H54 (cell line): ENCODE measurements at regions not wholly inside any gene's neighbourhood (a gene's known extent, or its start where the extent isn't known, plus 50 kb on each side); places are given as distances from the start of the nearest gene placed in this dataset.
A peak's percentile ranks its signal among the peaks of the same experiment; 100 is the strongest.

ENCODE experiments used
- DNase-seq: peaks from one replicate; pipeline ENCODE4 v3.0.0; 2011; ENCODE audit warnings: low spot score, mixed read lengths; ENCODE audit not compliant: insufficient read length
- FAIRE-seq: peaks from 3 replicates; lab custom pipeline; 2011; peaks lifted over from hg19 to GRCh38; lab: Jason Lieb, UNC
- POLR2A ChIP-seq: IDR thresholded peaks from 2 replicates; pipeline ENCODE4 v1.6.1; 2011; ENCODE audit warnings: low read depth, mild to moderate bottlenecking, low read length

DNA sequence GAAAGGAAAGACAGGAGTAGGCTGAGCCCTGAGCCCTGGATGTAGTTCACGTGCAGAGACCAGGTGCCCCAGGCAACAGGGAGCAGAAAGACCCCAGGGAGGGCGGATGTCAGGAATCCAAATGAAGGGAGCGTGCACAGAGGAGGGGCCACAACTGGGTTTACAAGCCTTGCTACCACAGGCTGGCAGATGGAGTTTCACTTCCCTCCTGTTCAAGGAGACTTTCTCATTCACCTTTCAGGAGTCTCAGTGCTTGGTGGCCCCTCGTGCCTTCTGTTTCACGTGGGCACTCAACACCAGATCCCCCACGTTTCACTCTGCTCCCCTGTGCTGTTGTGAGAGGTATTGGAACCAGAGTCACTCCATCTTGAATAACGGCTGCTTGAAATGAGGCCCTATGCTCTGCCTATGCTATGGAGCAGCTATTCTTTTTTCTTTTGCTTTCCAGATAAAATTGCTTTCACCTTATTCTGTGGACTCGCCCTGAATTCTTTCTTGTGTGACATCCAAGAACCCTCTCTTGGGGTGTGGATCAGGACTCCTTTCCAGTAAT, 601.4 kb upstream of the IGFBP3 start:
- no peak for TF ChIP-seq POLR2A
- FAIRE-seq = no peak
- DNase-seq = no peak

DNA sequence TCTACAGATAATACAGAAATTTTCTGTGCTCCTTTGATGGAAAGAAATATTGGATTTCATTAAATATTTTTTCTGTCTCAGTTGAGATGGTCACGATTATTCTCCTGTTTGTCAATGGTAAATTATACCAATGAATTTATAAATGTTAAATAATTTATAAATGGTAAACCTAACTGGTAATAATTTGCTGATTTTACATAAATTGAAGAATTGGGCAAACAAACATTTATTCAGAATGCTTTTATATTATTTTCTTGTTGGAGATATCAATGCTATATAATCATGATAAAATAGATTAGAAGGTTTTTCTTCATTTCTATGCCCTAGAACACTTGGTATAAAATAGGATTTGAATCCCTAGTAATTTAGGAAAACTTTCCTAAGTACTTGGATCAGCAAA, 597.6 kb upstream of the IGFBP3 start:
- FAIRE-seq = no peak
- TF ChIP-seq POLR2A = no peak
- DNase-seq = no peak

DNA sequence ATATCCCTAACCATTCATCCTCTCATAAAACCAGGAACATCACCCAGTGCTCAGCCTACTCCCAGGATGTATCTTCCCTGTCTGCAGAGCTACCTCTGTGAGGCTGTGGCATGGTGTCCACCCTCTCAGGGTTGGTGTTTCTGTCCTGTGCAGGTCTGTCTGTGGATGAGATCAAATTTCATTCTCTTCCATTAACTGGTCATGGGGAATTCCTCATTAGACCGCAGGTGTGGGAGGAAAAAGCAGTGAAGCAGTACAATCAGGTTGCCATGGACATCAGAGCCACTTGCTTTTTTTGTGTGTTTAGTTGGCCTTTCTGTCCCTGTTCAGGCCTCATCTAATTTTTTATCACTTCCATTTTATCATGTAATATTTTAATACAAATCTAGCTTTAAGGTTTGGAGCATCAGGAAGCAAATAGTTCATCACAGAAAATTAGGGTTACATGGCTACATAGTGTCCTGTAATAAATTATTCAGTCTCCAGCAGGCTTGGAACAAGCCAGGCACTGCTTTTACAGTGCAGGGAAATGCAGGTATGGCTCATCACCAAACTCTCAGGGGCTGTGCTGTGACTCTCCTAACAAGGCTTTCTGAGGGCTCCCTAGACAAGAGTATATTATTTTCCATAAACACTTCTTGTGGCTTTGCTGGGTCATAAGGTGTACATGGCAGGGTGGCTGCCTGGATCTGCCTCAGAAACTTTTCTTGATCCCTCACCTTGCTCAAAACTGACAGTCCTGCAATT, 594.9 kb upstream of the IGFBP3 start:
- no peak for TF ChIP-seq POLR2A
- DNase-seq = no peak
- no peak for FAIRE-seq

DNA sequence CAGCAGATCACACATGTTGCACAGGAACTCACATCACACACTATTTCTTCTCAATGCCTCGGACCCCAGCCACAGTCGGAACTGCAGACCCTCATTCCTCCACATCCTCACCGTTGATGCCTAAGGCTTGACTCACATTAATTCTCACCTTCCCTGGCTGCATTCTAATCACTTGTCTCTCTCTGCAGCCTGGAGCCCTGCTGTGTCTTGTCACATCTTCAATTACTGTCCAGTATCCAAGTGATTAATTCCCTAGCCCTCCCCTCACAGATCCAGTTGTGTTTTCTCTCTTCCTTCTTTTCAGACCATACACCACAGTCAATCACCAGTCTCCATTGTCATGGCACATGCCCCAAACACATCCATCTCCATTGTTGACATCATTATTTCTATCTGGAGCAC, 592.4 kb upstream of the IGFBP3 start:
- FAIRE-seq (no peak), DNase-seq (no peak)
- no peak for TF ChIP-seq POLR2A

DNA sequence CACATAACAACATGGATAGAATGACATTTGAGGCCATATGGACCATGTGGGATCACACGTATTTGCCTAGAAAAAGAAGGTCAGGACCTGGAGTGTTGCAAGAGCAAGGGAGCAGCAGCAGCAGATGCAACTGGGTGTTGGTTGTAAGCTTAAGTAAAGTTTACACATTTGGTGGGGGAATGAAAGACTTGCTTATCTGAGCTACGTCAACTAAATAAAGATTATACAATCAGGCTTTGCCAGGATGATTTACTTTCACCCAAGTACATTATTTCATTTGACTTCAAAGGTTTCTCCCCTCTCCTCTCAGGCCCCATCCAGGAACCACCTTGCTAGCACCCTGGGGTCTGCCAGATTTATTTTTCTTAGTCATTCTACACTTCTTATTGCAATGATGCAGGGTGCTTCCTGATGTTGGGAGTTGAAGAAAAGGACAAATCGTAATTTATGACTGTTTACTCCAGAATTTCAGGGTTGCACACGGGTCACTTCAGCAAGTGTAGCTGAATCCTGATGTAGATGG, 591.9 kb upstream of the IGFBP3 start:
- no peak for FAIRE-seq
- TF ChIP-seq POLR2A = no peak
- no peak for DNase-seq

DNA sequence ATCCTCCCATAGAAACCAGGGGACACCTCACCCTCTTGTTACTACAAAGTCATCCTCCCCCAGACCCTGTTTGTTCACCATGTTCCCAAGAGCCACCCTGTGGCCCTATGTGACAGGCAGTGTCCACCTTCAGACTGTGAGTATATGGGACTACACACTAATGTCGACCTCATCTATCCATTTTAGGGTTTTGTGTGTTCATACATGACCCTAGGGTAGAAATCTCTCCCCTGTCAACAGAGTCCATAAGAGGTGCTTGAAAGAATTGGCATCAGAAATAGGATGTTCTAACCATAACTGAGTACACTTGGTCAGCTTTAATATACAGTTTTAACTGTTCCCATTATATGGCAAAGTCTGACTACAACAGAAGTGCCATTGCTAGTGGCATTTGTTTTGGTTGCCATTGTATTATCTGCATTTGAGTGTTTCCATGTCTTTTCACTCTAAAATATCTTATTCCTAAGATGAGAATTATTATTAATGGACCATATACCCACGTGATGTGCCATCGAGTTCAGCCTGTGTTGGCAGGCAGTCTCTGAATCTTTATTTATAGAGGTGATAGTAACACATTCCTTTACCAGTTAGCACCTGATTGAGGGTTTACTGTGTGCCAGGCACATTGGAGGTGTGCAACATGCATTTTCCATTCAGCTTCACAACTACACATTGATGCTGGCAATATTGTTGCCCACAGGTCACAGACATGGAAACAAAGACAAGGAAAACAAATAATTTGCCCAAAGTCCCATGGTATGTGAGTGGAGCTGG, 590.6 kb upstream of the IGFBP3 start:
- no peak for FAIRE-seq
- no peak for TF ChIP-seq POLR2A
- no peak for DNase-seq

DNA sequence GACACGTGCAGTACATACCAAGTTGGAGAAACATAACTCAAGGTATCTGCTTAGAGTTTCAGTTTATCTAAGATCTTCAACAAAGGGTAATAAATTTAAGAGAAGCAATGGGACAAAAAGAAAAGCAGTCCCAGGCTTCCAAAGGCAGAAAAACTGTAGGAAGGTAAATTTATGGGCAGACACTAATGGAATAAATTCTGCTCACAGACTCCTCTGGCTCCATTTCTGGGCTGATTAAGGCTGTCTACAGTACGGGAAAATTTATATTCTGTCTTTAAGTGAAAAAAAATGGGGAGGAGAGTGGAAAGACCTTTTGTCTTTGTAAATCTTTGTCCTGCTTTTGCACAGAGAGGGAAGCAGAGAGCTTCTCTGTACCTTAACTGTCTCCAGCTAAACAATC, 587.5 kb upstream of the IGFBP3 start:
- FAIRE-seq = peak; percentile 57
- TF ChIP-seq POLR2A = no peak
- no peak for DNase-seq

DNA sequence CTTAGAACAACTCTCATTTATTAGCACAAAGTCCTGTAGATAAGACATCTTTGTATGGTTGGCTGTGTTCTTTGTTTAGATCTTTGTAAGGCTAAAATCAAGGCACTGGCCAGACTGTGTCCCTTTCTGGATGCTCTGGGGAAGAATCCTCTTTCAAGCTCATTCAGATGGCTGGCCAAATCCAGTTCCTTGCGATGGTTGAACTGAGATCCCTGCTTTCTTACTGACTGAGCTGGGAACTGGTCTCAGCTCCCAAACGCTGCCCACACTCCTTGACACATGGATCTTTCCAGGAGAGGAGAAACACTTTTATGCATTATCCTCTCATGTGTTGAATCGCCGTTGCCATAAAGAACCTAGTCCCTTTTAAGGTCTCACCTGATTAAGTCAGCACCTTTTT, 586.5 kb upstream of the IGFBP3 start:
- FAIRE-seq = peak; percentile 81
- no peak for DNase-seq
- no peak for TF ChIP-seq POLR2A

DNA sequence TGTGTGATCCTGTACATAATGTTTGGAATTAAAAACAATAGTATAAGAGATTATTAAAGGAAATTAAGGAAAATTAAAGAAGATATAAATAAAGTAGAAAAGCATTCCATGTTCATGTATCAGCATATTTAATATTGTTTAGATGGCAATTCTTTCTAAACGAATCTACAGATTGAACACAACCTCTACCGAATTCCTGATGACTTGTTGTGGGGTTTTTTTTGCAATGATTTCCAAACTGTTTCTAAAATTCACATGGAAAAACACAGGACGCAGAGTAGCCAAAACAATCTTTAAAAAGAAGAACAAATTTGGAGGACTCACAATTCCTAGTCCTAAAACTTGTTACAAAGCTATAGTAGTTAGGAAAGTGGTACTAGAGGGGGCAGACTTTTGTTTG, 573.4 kb upstream of the IGFBP3 start:
- TF ChIP-seq POLR2A = no peak
- no peak for FAIRE-seq
- no peak for DNase-seq

DNA sequence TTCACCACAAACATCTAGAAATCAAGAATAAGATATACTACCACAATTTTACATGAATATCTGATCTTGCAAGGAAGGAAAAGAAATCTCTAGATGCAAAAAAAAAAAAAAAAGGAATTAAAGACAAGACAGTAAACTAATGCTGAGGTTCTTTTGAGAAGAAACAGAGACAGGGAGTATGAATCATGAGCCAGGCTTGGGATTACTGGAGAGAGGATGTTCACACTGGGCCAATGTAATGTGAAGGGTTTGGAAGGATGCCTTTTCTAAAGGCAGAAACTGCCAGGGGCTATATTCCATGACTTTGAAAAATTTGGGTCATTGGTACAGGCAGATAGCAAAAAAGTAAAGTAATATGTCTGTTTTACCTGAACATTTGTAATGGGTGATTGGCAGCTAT, 573.0 kb upstream of the IGFBP3 start:
- FAIRE-seq (peak; percentile 58), DNase-seq (no peak)
- no peak for TF ChIP-seq POLR2A

DNA sequence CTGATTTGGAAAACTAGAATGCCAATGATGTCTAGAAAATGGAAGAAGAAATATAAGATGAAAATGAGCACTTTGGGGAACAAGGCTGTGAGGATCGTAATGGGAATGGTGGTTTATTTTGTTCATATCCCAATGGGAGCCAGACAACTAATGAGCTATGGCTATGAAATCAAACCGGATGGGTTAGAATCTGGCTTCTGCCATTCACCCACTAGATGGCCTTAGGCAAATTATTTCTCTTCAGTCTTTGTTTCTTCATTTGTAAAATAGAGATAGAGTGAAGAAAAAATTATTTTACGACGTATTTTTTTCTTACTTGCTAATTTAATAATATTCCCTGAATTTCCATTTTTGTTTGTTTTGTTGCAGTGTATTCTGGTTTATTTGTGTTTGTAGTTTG, 572.1 kb upstream of the IGFBP3 start:
- no peak for FAIRE-seq
- no peak for TF ChIP-seq POLR2A
- no peak for DNase-seq

DNA sequence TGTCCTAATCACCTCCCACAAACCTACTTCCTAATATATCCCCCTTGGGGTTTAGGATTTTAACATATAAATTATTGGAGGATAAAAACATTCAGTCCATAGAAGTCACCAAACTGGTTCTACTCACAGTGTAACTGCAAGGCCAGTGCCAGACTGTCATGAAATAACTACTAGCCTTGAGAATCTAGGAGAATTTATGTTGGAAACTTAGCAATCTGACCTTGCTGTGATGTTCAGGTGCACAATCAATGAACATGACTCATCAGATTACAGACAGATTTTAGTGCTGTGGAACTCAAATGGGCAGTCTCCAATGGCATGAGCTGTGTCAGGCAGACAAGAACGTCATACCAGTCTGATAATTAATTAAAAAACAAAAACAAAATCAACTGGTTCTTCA, 571.4 kb upstream of the IGFBP3 start:
- TF ChIP-seq POLR2A = no peak
- peak; percentile 11 for FAIRE-seq
- DNase-seq = no peak

DNA sequence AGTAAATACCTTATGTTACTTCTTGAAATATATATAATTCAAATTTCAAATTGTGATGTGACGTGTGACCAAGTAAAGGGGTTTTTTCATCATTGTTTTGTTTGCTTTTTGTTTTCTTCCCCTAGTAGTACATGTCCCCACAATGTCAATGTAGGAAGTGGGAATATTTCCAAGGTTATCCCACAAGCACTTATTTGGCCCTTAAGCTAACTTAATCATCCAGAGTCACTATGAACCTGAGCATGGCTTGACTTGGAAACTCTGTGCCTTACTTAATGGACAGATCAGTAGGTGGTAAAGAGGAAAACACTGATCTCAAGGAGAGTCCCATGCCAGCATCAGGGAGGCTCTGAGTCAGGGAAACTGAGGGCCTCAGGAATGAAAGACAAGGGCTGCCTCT, 569.3 kb upstream of the IGFBP3 start:
- TF ChIP-seq POLR2A = no peak
- FAIRE-seq = no peak
- no peak for DNase-seq

DNA sequence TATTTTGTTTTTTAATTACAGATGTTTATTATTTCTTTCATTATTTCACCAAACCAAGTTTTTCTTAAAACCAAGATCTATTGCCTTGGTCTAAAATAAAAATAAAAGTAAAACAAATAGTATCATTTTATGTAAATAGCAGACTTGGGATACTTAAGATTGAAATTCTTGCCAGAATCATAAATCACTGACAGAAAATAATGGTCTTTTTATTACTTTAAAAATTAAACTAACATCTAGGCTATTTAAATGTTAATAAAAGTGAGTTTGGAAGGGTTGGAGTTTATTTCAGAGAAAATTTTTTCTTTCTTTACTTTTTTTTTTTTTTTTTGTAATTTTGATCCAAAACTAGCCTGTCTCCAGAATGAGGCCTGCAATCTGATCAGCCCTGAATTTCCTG, 568.0 kb upstream of the IGFBP3 start:
- FAIRE-seq = no peak
- TF ChIP-seq POLR2A = no peak
- DNase-seq = no peak
